Natural killer cell treated with Interleukin-12 subunit alpha and Interleukin-12 subunit beta and Interleukin-15 and Interleukin-18, amount 100 ng/mL, for 72 hours (primary cell): ENCODE measurements at regions not wholly inside any gene's neighbourhood (a gene's known extent, or its start where the extent isn't known, plus 50 kb on each side); places are given as distances from the start of the nearest gene placed in this dataset.
"Not testable (repeated sequence)": the region's sequence is repeated elsewhere in the genome, so short reads cannot be mapped to it uniquely, and the experiment has no call there.

Source experiments
- ATAC-seq, 2 donors: fragments of 150-1000 bp; cut with Tn5 transposase in 1 of 2; sonication (Bioruptor Pico), chemical (Tn5 transposase) in 1 of 2; 2 replicates each; pipeline ENCODE4 v1.10.0; 2021
- DNase-seq: peaks from one replicate; pipeline ENCODE4 v3.0.0; 2022; ENCODE audit warnings: low spot score
- H3K27ac Mint-ChIP-seq, 2 donors: 1 replicate in 1 of 2; 2 replicates in 1 of 2; pipeline ENCODE4 v1.8.0; 2022; ENCODE audit warnings: mixed read lengths in 2 of 2, mild to moderate bottlenecking in 1 of 2, moderate library complexity in 1 of 2
- H3K27me3 Mint-ChIP-seq, 2 donors: 1 replicate in 1 of 2; 2 replicates in 1 of 2; pipeline ENCODE4 v1.8.0; 2022; ENCODE audit warnings: mixed read lengths in 2 of 2
- H3K36me3 Mint-ChIP-seq: one replicate; pipeline ENCODE4 v1.8.0; 2022; ENCODE audit warnings: mixed read lengths
- H3K4me1 Mint-ChIP-seq, 2 donors: 1 replicate in 1 of 2; 2 replicates in 1 of 2; pipeline ENCODE4 v1.8.0; 2022; ENCODE audit warnings: low read depth in 2 of 2, mixed read lengths in 2 of 2, mild to moderate bottlenecking in 1 of 2
- H3K4me3 Mint-ChIP-seq: one replicate; pipeline ENCODE4 v1.8.0; 2022; ENCODE audit warnings: mixed read lengths
- H3K9me3 Mint-ChIP-seq: 2 replicates; pipeline ENCODE4 v1.8.0; 2022; ENCODE audit warnings: mixed read lengths

DNA sequence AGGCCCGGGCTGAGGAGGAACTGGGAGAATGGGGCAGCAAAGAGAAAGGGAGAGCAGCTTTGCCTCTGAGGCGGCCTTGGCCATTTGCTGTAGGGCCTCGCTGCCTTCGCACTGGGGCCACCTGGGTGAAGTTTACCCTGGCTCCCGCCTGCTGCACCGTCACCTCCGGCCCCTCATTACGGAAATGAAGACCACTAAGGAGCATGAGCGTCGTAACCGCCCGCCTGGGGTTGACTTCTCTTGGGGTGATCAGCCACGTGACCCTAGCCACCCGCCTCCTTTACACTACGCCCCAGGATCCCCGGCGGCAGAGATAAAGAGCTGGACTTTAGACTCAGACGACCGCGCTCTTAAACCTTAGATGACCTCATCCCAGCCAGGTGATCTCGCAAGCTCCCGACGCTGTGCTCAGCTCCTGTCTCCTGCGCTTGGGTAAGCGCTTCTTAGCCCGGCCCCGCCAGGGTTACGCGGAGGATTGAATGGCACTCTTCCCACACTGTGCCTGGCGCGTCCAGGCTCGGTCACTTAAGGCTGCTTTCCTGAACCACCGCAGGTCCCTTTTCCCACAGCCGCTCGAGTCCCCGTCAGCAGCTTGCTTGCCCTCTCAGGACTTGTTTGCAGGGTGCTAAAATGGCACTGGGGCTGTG, 107.9 kb upstream of the LARP1 start:
- ATAC-seq (peak; percentile 63 to 64), DNase-seq (no peak)
- H3K27me3 Mint-ChIP-seq = peaks cover 16 to 20% of the 10 kb centered on the region in 2 donors

DNA sequence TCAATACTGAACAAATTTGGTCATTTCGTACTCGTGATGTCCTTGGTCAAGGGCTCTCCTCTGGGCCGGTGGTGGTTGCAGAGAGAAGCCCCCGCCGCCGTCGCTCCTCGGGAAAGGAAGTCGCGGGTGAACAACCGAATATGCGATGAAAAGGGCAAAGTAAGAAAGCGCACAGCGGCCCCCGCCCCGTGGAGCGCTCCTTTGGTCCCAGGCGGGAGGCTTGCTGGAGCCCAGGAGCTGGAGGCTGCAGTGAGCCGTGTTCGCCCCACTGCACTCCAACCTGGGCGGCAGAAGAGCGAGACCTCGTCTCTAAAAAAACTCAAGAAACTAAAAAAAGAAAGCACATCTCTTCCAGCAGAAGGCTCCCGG, 108.4 kb upstream of the LARP1 start:
- ATAC-seq = peak in 1 of 2 donors; percentile 14
- Mint-ChIP-seq H3K4me1 (peaks cover 0 to 21% of the 10 kb centered on the region in 2 donors), H3K27me3 (peaks cover 18 to 25% of the 10 kb centered on the region in 2 donors), H3K27ac (no peak overlapping the region), H3K36me3 (peaks cover 5% of the 10 kb centered on the region), H3K9me3 (no peaks in the 10 kb centered on the region), H3K4me3 (peak overlapping the region; percentile 73)
- no peak for DNase-seq

More for the DNA sequence above, 107.9 kb upstream of the LARP1 start:
- H3K4me1 Mint-ChIP-seq = peaks cover 0 to 21% of the 10 kb centered on the region in 2 donors
- H3K4me3 Mint-ChIP-seq = peak overlapping the region; percentile 73
- peaks cover 5% of the 10 kb centered on the region for H3K36me3 Mint-ChIP-seq
- no peak overlapping the region for H3K27ac Mint-ChIP-seq
- no peaks in the 10 kb centered on the region for H3K9me3 Mint-ChIP-seq

DNA sequence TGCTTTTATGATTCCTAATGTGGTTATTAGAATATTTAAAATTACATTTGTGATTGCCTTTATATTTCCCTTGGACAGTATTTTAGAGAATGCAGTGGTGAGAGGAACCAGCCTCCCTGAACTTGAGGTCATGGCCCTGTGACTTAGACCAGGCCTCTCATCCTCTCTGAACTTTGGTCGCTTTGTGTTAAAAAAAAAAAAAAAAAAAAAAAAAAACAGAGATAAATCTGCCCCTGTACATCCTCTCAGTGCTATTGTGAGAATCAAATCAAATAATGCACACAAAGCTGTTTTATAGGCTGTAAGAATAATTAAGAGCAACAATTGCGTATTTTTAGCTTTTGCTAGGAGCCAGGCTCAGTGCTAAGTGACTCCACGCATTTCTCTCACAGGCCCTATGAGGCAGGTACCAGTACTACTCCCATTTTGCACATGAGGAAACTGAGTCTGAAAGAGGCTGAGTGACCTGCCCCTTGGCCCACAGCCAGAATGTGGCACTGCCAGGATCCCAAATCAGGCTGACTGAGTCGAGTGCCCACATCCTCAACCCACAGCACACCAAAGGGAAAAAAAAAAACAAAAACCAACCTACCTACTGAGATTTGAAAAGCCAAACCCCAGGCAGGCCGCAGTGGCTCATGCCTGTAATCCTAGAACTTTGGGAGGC, 110.3 kb upstream of the LARP1 start:
- Mint-ChIP-seq H3K9me3 (no peaks in the 10 kb centered on the region), H3K27me3 (peaks cover 20 to 25% of the 10 kb centered on the region in 2 donors), H3K4me3 (no peak overlapping the region), H3K4me1 (peaks cover 0 to 18% of the 10 kb centered on the region in 2 donors), H3K27ac (no peak overlapping the region), H3K36me3 (peaks cover 5% of the 10 kb centered on the region)
- ATAC-seq (no peak), DNase-seq (no peak)

- peaks cover 5% of the 10 kb centered on the region for H3K36me3 Mint-ChIP-seq
- H3K4me1 Mint-ChIP-seq = peaks cover 0 to 12% of the 10 kb centered on the region in 2 donors
- H3K4me3 Mint-ChIP-seq = no peak overlapping the region
- H3K27ac Mint-ChIP-seq = no peak overlapping the region
- no peak for DNase-seq
- H3K27me3 Mint-ChIP-seq = peaks cover 17 to 25% of the 10 kb centered on the region in 2 donors
- no peaks in the 10 kb centered on the region for H3K9me3 Mint-ChIP-seq
- ATAC-seq = no peak
Observed at GRCh38 chr5:154642499-154643245, 112.5 kb upstream of the LARP1 start.

DNA sequence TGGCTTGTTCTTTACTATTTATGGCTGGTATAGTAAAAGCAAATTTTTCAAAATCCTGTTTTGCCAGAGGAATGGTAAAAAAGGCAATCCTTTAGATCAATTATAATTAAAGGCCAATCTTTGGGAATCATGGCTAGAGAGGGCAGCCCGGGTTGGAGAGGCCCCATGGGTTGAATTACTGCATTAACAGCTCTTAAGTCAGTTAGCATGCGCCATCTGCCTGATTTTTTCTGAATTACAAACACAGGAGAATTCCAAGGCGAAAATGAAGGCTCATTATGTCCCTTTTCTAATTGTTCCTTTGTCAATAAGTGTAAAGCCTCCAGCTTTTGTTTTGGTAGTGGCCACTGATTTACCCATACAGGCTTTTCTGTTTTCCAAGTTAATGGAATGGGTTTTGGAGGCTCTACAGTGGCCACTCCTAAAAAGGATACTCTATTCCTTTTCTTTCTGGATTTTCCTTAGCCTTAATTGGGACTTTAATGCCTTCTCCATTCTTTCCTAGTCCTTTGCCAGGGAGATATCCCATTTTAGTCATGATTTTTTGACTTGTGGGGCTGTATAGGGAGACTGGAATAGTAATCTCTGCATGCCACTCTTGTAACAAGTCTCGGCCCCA, 114.9 kb upstream of the LARP1 start:
- DNase-seq, H3K27ac Mint-ChIP-seq, H3K4me3 Mint-ChIP-seq, H3K9me3 Mint-ChIP-seq, H3K4me1 Mint-ChIP-seq, ATAC-seq, H3K36me3 Mint-ChIP-seq: not testable (repeated sequence)
- peaks cover 9 to 31% of the 10 kb centered on the region in 2 donors for H3K27me3 Mint-ChIP-seq

GRCh38 chr5:154636786-154637185, 118.4 kb upstream of the LARP1 start:
- ATAC-seq, H3K4me1 Mint-ChIP-seq, DNase-seq, H3K9me3 Mint-ChIP-seq, H3K27ac Mint-ChIP-seq, H3K36me3 Mint-ChIP-seq, H3K4me3 Mint-ChIP-seq: not testable (repeated sequence)
- peaks cover 4 to 21% of the 10 kb centered on the region in 2 donors for H3K27me3 Mint-ChIP-seq

DNA sequence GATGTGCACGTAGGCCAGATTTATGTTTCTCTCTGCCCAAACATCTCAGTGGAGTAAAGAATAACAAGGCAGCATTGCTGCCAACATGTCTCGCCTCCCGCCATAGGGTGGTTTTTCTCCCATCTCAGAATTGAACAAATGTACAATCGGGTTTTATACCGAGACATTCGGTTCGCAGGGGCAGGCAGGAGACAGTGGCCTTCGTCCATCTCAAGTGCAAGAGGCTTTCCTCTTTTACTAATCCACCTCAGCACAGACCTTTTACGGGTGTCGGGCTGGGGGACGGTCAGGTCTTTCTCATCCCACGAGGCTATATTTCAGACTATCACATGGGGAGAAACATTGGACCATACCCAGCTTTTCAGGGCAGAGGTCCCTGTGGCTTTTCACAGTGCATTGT, 118.9 kb upstream of the LARP1 start:
- not testable (repeated sequence) for H3K4me3 Mint-ChIP-seq, H3K4me1 Mint-ChIP-seq, ATAC-seq, DNase-seq, H3K27ac Mint-ChIP-seq, H3K36me3 Mint-ChIP-seq, H3K9me3 Mint-ChIP-seq
- peaks cover 2 to 20% of the 10 kb centered on the region in 2 donors for H3K27me3 Mint-ChIP-seq

DNA sequence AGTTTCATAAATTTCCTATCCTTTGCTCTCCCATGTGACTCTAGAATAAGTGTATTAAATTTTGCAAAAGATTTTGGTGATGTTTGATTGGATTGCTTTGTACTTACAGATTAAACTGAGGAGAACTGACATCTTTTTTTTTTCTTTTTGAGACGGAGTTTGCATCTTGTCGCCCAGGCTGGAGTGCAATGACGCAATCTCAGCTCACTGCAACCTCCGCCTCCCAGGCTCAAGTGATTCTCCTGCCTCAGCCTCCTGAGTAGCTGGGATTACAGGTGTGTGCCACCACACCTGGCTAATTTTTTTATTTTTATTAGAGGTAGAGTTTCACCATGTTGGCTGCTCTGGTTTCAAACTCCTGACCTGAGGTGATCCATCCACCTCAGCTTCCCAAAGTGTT, 121.4 kb upstream of the LARP1 start:
- not testable (repeated sequence) for ATAC-seq, H3K27ac Mint-ChIP-seq, H3K4me3 Mint-ChIP-seq, H3K4me1 Mint-ChIP-seq, H3K9me3 Mint-ChIP-seq, DNase-seq, H3K36me3 Mint-ChIP-seq
- peaks cover 2 to 20% of the 10 kb centered on the region in 2 donors for H3K27me3 Mint-ChIP-seq

GRCh38 chr5:154631141-154631540, 124.0 kb upstream of the LARP1 start:
- no peak overlapping the region for H3K27ac Mint-ChIP-seq
- no peak for DNase-seq
- H3K4me3 Mint-ChIP-seq = no peak overlapping the region
- no peaks in the 10 kb centered on the region for H3K36me3 Mint-ChIP-seq
- no peaks in the 10 kb centered on the region for H3K4me1 Mint-ChIP-seq
- ATAC-seq = peak in 1 of 2 donors; percentile 33
- H3K9me3 Mint-ChIP-seq = no peaks in the 10 kb centered on the region
- peaks cover 2 to 14% of the 10 kb centered on the region in 2 donors for H3K27me3 Mint-ChIP-seq

- Mint-ChIP-seq H3K27me3 (peaks cover 2 to 7% of the 10 kb centered on the region in 2 donors), H3K36me3 (no peaks in the 10 kb centered on the region), H3K4me1 (no peaks in the 10 kb centered on the region), H3K27ac (no peak overlapping the region), H3K9me3 (no peaks in the 10 kb centered on the region), H3K4me3 (no peak overlapping the region)
- DNase-seq = no peak
- ATAC-seq = no peak
Observed at GRCh38 chr5:154630410-154630809, 124.8 kb upstream of the LARP1 start.

- Mint-ChIP-seq H3K4me3 (no peak overlapping the region), H3K27ac (no peak overlapping the region), H3K36me3 (no peaks in the 10 kb centered on the region), H3K27me3 (peaks cover 5 to 12% of the 10 kb centered on the region in 2 donors), H3K4me1 (no peaks in the 10 kb centered on the region), H3K9me3 (no peaks in the 10 kb centered on the region)
- no peak for ATAC-seq
- no peak for DNase-seq
Observed at GRCh38 chr5:154628685-154629084, 126.5 kb upstream of the LARP1 start.

DNA sequence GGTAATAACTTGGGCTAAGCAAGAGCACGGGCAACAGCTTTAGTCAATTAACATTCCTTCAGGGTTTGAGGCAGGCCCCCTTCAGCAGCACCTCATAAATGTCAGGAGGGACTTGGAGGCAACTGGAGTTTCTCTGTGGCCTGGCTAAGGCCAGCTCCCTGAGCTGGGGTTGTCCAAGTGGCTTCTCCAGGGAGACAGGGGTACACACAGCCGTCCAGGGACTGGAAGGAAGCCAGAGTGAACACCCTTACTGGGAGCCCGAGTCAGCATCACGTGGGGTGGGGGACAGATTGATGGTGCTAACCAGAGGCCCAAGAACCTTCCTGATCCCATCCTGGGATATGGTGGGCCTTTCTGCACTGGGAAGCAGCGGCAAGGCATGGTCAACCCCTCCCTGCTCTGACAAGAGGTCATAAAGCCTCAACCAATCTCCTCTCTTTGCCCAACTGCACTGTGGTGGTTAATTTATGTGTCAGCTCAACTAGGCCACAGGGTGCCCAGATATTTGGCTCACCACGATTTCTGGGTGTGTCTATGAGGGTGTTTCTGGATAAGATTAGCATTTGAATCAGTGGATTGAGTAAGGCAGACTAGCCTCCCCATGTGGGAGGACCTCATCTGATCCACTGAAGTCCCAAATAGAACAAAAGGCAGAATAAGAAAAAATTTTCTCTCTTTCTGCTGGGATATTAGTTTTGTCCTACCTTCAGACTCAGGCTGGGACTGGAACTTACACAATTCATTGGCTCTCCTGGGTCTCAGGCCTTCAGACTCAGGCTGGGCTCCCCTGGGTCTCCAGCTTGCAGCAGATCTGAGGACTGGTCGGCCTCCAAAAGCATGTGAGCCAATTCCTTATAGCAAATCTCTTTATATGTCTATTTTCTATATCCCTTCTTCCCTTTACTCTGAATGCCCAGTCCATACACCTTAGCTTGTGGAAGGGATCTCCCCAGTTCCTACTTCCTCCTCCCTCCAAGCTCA, 127.2 kb upstream of the LARP1 start:
- ATAC-seq (no peak), DNase-seq (no peak)
- peaks cover 0 to 10% of the 10 kb centered on the region in 2 donors for H3K27me3 Mint-ChIP-seq
- H3K4me3 Mint-ChIP-seq = no peak overlapping the region
- no peaks in the 10 kb centered on the region for H3K4me1 Mint-ChIP-seq
- H3K36me3 Mint-ChIP-seq = no peaks in the 10 kb centered on the region
- H3K27ac Mint-ChIP-seq = no peak overlapping the region
- H3K9me3 Mint-ChIP-seq = no peaks in the 10 kb centered on the region
